NCI-H128 (cell line): ENCODE measurements at regions not wholly inside any gene's neighbourhood (a gene's known extent, or its start where the extent isn't known, plus 50 kb on each side); places are given as distances from the start of the nearest gene placed in this dataset.

Experiments used
- DNase-seq: peaks from one replicate; lab custom pipeline; 2025; ENCODE audit not compliant: unreplicated experiment; lab: John Stamatoyannopoulos, UW

DNA sequence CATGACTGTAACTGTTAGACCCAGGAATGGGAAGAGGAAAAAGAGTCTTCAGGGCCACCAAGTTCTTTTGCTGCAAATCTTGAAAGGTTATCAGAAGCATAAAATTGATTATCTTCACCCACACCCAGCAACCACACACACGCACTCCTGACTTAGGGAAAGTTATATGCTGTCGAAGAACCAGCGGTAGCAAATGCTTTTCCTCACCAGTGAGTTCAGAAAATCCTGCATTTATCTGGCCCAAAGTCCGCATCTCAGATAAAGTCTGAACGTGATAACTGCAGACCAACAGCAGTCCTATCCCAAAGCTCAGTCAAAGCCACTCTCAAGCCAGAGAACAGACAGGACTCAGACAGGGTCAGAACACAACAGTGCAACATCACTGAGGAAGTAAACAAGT, 115.6 kb downstream of the IRS2 start:
- DNase-seq, result no peak

- DNase-seq, result no peak
These were observed 116.4 kb downstream of the IRS2 start for GRCh38 chr13:109669956-109670355.

- DNase-seq, result no peak
These were observed 117.2 kb downstream of the IRS2 start for GRCh38 chr13:109669234-109669612.

DNA sequence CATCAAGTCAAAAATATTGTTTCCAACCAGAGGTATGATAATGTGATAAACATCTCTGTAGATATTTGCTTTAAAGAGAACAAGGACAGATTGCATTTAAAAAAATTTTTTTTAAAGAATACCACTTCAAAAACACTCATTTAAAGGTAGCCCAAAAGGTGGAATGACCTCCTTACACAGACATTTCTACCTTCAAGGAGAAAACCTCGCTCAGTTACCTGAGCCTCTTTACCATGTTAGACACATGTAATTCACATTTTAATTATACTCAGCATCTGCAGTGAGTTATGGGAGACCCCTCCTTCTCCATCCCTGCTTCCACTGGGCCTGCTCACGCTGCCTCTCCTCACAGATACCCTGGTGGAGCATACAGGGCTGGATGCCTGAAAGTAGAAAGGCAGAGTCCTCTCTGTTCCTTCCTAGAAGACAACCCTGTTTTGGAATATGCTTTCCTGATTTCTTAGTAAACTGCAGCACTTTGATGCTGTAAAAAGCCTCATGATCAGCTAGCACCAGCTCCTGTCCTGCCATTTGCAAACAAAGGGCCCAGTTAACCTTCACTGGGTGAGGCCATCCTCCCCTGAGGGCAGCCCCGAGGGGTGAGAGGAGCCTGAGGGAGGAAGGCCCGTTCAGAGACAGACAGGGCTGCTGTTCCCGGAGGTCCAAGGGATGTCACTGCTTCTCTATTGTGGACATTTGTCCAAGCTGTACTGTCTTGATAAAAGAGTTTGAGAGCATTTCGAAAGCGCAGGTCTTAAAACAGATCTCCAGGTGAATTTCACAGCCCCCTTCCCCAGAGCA, 117.8 kb downstream of the IRS2 start:
- no peak for DNase-seq

GRCh38 chr13:109667807-109668291, 118.5 kb downstream of the IRS2 start:
- DNase-seq, result no peak

DNA sequence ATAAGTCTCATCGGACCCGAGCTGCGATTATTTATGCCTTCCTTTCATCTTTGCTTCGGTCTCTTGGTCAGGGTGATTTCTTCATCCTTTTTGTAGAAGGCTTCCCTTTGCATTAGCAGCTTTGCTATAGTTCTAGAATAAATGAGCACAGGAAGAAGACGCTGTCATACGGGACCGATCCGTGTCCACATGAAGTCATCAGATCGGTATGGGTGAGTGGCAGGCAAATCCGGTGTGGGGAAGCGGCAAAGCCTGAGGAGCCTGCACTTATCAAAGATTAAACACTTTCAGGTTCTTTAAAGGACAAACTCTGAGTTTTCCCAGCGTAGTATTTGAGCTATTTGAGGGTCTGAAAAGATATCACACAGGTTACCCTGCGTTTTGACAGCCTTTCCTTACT, 119.3 kb downstream of the IRS2 start:
- no peak for DNase-seq

GRCh38 chr13:109666656-109667055, 119.7 kb downstream of the IRS2 start:
- no peak for DNase-seq

- DNase-seq, result no peak
These were observed 120.6 kb downstream of the IRS2 start for GRCh38 chr13:109665781-109666249.

DNA sequence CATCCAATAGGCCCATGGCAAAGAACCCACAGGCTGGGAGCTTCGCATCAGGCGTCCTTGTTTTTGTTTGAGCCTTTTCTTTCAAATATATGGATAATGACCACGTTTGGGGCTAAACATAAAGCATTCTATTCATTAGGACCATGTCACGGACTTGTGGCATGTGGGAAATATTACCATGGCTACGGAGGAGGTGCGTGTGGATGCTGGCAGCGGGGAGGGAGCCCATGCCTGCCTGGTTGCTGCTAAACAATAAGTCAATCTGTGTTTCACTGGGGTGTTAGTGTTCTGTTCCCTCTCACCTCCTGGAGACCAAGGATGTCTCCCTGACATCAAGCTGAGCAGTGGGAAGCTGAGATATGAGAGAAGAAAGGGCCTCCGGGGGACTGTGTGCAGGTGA, 121.1 kb downstream of the IRS2 start:
- DNase-seq, result no peak

DNA sequence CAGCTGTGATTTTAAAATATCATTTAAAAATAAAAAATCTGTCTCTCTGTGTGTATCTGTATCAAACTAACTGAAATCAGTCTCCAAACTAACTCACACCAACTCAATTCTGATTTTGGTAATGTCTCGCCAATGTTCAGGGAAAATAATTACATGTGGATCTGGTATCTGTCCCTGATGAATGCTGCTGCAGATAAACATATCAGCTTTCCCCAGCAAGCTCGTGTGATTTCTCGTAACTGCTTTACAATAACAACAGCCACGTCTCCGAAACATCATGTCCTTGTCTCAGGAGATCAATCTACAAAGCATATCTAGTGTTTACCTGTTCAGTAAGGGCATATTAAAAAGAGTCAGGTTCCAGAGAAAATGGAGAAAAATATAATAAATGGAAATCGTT, 129.0 kb downstream of the IRS2 start:
- no peak for DNase-seq

DNA sequence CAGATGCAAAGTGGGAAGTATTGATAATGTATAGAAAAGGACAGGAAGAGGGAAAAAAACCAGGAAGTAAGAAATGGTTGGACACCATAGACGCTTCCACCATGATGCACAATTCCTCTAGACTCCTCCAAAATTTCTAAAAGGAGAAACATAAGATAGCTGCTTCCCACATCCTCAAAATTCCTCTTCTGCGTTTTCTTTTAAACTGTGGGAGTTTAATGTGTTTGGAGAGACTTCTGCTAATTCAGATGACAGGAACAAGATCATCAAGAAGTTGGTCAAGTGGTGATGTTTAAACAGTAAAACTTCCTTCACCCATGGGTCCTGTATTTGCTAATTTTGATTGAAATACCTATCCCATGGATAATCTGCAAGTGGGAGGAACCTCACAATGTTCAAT, 130.2 kb downstream of the IRS2 start:
- DNase-seq, result no peak

DNA sequence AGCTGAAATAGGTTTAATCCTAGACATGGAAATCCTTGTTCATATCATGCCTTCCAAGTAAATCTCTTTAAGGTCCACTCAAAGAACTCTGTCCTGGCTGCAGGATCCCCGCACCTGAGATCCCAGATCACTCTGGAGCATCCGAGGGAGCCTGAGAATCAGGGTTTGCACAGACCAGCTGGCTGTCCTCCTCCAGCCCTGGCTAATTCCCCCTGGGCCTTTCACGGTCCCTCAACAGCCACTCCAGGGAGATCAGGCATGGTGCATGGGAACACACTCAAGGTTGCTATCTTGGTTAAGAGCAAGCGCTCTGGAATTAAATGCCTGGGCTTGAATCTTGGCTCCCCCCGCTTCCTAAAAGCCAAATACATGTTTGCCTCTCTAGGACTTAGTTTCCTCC, 130.8 kb downstream of the IRS2 start:
- no peak for DNase-seq

GRCh38 chr13:109655206-109655600, 131.2 kb downstream of the IRS2 start:
- no peak for DNase-seq

DNA sequence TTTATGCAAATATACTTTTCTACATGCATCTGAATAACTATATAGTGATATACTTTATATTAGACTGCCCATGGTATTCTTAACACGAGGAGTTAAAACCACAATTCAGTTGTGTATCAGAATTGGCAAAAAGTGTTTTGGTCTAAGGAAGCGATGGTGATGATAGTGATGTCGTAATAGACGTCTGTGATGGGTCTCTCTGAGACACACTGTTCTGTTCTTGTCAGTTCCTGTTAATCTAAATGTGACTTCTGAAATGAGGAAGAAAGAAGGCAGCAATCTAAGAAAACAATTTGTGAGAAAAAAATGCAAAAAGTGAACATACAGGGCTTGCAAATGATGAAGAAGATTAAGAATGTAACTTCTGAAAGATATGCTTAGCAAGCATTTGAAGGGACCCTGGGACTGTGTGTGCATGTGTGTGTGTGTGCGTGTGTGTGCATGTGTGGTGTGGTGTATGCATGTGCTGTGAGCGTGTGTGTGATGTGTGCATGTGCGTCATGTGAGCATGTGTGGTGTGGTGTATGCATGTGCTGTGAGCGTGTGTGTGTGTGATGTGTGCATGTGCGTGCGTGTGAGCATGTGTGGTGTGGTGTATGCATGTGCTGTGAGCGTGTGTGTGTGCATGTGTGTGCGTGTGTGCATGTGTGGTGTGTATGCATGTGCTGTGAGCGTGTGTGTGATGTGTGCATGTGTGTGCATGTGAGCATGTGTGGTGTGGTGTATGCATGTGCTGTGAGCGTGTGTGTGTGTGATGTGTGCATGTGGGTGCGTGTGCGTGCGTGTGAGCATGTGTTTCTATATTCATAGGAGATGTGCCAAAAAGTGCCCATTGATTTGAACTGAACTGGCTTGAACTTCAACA, 131.8 kb downstream of the IRS2 start:
- no peak for DNase-seq

DNA sequence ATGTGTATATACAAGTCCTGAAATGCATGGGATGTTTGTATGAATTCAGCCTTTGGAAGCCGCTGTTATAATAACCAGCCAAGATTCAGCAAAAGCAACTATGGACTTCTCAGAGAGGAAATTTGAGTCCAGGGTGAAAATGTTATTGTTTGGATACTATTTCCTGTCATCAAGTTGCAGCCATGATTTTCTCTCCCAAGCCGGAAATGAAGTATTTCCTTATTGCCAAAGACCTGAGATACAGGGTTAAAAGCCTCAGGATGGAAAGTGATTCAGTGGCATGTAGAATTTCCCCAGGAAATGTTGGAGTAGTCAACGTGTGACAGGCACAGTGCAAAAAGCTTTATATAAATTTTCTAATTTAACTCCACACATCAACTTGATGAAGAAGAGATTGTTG, 133.9 kb downstream of the IRS2 start:
- no peak for DNase-seq

DNA sequence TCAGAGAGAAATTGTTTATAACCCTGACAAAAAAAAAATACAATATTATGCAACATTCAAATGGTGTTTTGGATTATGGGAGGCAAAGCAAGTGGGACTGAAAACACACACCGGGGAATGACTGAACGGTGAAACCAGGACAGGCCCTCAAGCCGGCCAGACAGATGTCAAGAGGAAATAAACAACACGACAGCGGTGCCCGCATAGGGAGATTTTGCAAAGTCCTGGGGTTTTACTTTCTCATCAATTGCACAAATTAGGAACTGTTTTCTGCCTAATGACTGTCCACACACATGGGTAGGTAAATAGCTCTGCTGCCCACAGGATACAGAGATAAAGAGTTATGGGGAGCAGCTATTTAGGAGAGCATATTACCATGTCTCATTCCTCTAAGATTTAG, 134.5 kb downstream of the IRS2 start:
- DNase-seq, result no peak

GRCh38 chr13:109651311-109651710, 135.1 kb downstream of the IRS2 start:
- no peak for DNase-seq

GRCh38 chr13:109650861-109651260, 135.5 kb downstream of the IRS2 start:
- DNase-seq, result no peak

DNA sequence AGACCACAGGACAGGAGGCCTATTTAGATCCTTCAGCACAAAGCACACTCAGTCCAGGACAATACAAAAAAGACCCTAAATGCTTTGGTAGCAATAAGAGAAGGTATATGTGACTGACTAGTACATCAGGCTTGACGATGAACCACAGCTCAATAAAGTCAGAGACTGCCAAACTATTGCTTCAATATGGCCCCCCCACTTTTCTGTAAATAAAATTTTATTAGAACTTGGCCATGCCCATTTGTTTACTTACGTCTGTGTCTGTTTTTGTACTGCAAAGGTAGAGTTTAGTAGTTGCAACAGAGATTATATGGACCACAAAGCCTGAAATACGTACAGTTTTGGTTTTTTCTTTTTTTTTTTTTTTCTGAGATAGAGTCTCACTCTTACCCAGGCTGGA, 136.7 kb downstream of the IRS2 start:
- no peak for DNase-seq

DNA sequence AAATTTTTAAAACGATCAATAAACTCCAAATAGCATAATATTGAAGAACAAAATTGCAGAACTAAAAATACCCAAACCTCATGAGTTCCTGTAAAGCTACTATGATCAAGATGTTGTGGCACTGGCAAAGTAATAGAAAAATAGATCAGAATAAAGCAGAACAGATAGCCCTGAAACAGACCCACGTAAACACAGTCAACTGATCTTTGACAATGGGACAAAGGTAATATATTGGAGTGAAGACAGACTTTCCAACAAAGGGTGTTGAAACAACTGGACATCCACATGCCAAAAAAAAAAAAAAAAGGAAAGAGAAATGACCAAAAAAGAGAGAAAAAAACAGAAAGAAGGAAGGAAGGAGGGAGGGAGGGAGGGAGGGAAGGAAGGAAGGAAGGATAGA, 138.7 kb downstream of the IRS2 start:
- no peak for DNase-seq

- DNase-seq, result no peak
These were observed 139.3 kb downstream of the IRS2 start for GRCh38 chr13:109647053-109647452.

- DNase-seq, result no peak
These were observed 140.0 kb downstream of the IRS2 start for GRCh38 chr13:109646423-109646822.
